GM23248 (cell line): ENCODE measurements at regions not wholly inside any gene's neighbourhood (a gene's known extent, or its start where the extent isn't known, plus 50 kb on each side); places are given as distances from the start of the nearest gene placed in this dataset.

Experiments used
- EZH2 ChIP-seq: fragments of 200-600 bp; sonication (generic); IDR thresholded peaks from 2 replicates; pipeline ENCODE4 v1.6.1; 2018; ENCODE audit warnings: antibody characterized with exemption, mild to moderate bottlenecking; ENCODE audit not compliant: insufficient read depth, poor library complexity, severe bottlenecking
- EZH2phosphoT487 ChIP-seq: fragments of 200-600 bp; sonication (generic); IDR thresholded peaks from 2 replicates; pipeline ENCODE4 v1.6.1; 2018; ENCODE audit warnings: antibody characterized with exemption, moderate library complexity, mild to moderate bottlenecking, low read depth; ENCODE audit not compliant: insufficient read depth

DNA sequence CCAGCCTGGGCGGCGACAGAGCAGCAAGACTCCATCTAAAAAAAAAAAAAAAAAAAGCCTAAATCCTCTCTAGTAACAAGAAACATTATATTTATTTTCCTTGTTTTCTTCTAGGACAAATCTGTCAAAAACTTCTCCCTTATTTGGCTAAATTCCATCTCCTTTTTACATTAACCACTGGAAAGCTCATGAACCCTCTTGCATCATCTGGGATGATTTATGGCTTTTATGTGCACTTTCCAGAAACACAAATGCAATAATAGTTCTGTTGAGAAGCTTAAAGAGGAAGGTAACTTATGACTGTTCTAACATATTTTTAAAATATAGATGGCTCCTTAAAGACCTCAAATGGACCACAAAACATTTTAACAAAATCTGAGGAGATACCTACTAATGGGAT lies 526.1 kb upstream of the SPTLC3 start:
- TF ChIP-seq EZH2 (no peak), EZH2phosphoT487 (no peak)
